SU-DHL-6 (cell line): ENCODE measurements at regions not wholly inside any gene's neighbourhood (a gene's known extent, or its start where the extent isn't known, plus 50 kb on each side); places are given as distances from the start of the nearest gene placed in this dataset.

Source experiments
- H2AFZ ChIP-seq: fragments of 200-600 bp; sonication (generic); 2 replicates; pipeline ENCODE4 v1.6.1; 2014; ENCODE audit warnings: low read depth, mild to moderate bottlenecking, moderate library complexity, mixed read lengths, antibody characterized with exemption, low read length; ENCODE audit not compliant: severe bottlenecking
- H3F3A ChIP-seq: fragments of 200-600 bp; shearing (Covaris generic); 2 replicates; pipeline ENCODE4 v1.6.0; 2016; ENCODE audit warnings: antibody characterized with exemption, mild to moderate bottlenecking; ENCODE audit not compliant: insufficient read depth
- H3K27ac ChIP-seq: fragments of 200-600 bp; sonication (generic); 2 replicates; pipeline ENCODE4 v1.5.1; 2016; ENCODE audit warnings: low read depth, mild to moderate bottlenecking, low read length, moderate library complexity, mixed read lengths
- H3K27me3 ChIP-seq: fragments of 200-600 bp; sonication (generic), shearing (Covaris generic); 2 replicates; pipeline ENCODE4 v1.6.0; 2014; ENCODE audit warnings: mild to moderate bottlenecking, low read length
- H3K36me3 ChIP-seq: fragments of 200-600 bp; sonication (generic); 2 replicates; pipeline ENCODE4 v1.6.1; 2014; ENCODE audit warnings: mild to moderate bottlenecking, low read length, mixed read lengths
- H3K4me2 ChIP-seq: fragments of 300-600, 200-600 bp; shearing (Covaris generic), sonication (generic); 2 replicates; pipeline ENCODE4 v1.6.0; 2014; ENCODE audit warnings: low read length, low read depth, mild to moderate bottlenecking; ENCODE audit not compliant: poor library complexity, severe bottlenecking
- H3K4me3 ChIP-seq: fragments of 200-600 bp; sonication (generic); 2 replicates; pipeline ENCODE4 v1.5.1; 2014; ENCODE audit warnings: antibody characterized with exemption, low read length, mild to moderate bottlenecking, mixed read lengths; ENCODE audit not compliant: insufficient read depth, poor library complexity, severe bottlenecking
- H3K79me2 ChIP-seq: fragments of 200-600 bp; sonication (generic); 2 replicates; pipeline ENCODE4 v1.6.1; 2014; ENCODE audit warnings: mild to moderate bottlenecking, low read length, moderate library complexity; ENCODE audit not compliant: insufficient read depth
- H3K9ac ChIP-seq: fragments of 200-600 bp; sonication (generic); 2 replicates; pipeline ENCODE4 v1.7.0; 2014; ENCODE audit warnings: mild to moderate bottlenecking, low read length
- H3K9me2 ChIP-seq: fragments of 200-600 bp; sonication (generic); replicated peaks from 2 replicates; pipeline ENCODE4 v1.6.1; 2014; ENCODE audit warnings: low read length; ENCODE audit not compliant: insufficient read depth
- H3K9me3 ChIP-seq: fragments of 200-600 bp; sonication (generic); 2 replicates; pipeline ENCODE4 v1.6.1; 2014; ENCODE audit warnings: low read length, mixed read lengths; ENCODE audit not compliant: insufficient read depth
- H4K20me1 ChIP-seq: fragments of 200-600 bp; sonication (generic); 2 replicates; pipeline ENCODE4 v1.6.1; 2014; ENCODE audit warnings: low read depth, mild to moderate bottlenecking, antibody characterized with exemption, low read length, moderate library complexity, mixed read lengths
- CTCF ChIP-seq: fragments of 200-600 bp; sonication (generic); IDR thresholded peaks from one replicate; pipeline ENCODE4 v1.5.1; 2017; ENCODE audit warnings: antibody characterized with exemption, mild to moderate bottlenecking, low read length, moderate library complexity; ENCODE audit not compliant: insufficient read depth, poor library complexity, severe bottlenecking
- EZH2phosphoT487 ChIP-seq: fragments of 200-600 bp; sonication (generic), shearing (Covaris generic); conservative IDR thresholded peaks from 2 replicates; pipeline ENCODE4 v1.6.1; 2018; ENCODE audit warnings: mild to moderate bottlenecking, antibody characterized with exemption, low read length, moderate library complexity, mixed read lengths

DNA sequence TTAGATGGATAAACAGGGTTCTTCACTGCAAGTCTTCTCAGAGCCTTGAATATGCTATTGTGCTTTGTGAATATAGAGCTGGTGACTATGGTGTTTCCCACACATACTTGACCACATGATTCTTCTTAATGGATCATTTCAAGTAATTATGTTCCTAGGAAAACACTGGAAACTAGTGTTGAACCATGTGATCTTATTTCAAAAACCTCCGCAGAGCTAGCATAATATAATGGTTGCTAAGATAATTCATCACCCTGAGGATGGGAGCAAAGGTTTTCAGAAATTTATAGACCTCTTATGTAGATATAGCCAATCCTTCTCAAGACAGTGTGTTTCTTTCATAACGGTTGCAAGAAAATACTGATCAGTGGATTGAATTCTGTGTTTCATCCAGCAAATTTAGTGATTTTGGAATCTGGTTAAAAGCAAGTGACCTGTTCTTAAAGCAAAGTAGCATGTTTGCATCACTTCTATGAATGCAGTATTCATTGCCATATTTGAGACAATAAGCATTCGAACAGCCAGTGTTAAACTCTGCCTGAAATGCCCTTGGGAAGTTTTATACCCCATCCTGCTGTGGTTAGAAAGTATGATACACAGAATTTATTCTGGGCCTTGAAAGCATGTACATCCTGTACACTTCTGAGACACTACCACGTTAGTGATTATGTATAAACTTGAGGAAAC is 341.0 kb upstream of the E2F7 start:
- Histone ChIP-seq H3K79me2 (no peaks in the 10 kb centered on the region), H3K36me3 (no peaks in the 10 kb centered on the region), H3F3A (no peaks in the 10 kb centered on the region), H3K27ac (no peak overlapping the region), H3K4me2 (no peak overlapping the region), H2AFZ (no peak overlapping the region), H3K4me3 (no peak overlapping the region), H3K9me3 (no peaks in the 10 kb centered on the region), H4K20me1 (no peaks in the 10 kb centered on the region), H3K9ac (no peak overlapping the region), H3K9me2 (no peaks in the 10 kb centered on the region), H3K27me3 (no peaks in the 10 kb centered on the region)
- no peak for TF ChIP-seq CTCF
- TF ChIP-seq EZH2phosphoT487, result no peak

DNA sequence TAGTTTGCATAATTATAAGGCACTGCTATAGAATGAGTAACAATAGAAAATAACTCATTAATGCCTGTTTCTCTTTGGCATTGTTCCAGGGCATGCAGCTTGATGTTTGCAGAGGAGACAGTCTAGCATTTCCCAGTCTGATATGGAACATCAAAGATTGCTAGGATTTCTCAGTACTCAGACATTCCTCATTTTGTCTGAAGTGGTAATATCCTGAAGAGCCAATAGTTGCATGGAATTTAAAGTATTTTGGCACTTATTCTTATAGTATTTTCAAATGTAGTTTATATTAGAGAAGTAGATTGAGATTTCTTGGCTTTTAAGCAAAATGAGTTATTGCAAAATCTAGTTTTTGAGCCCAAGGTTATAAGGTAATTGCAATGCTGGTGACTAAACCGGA is 337.3 kb upstream of the E2F7 start:
- Histone ChIP-seq H4K20me1 (no peaks in the 10 kb centered on the region), H3K4me2 (no peak overlapping the region), H3K9ac (no peak overlapping the region), H3F3A (no peaks in the 10 kb centered on the region), H3K4me3 (no peak overlapping the region), H3K27me3 (no peaks in the 10 kb centered on the region), H3K79me2 (no peaks in the 10 kb centered on the region), H2AFZ (no peak overlapping the region), H3K27ac (no peak overlapping the region), H3K9me3 (no peaks in the 10 kb centered on the region), H3K9me2 (no peaks in the 10 kb centered on the region), H3K36me3 (no peaks in the 10 kb centered on the region)
- no peak for TF ChIP-seq CTCF
- no peak for TF ChIP-seq EZH2phosphoT487

DNA sequence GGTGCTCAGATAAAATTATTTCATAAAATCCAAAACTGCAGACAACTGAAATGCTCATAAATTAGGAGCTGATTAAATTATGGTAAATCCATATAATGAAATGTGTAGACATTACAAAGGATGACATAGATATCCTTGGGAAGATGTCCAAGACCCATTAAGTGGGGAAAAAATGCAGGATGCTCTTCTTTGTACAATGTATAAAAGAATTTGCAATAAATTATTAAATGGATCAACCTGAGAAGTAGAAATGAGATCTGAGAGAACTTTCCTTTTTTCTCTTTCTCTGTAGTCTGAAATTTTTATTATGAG is 336.4 kb upstream of the E2F7 start:
- no peak overlapping the region for H3K4me3 ChIP-seq
- no peak overlapping the region for H3K9ac ChIP-seq
- H3F3A ChIP-seq, result no peaks in the 10 kb centered on the region
- no peaks in the 10 kb centered on the region for H3K27me3 ChIP-seq
- no peaks in the 10 kb centered on the region for H3K9me2 ChIP-seq
- H3K27ac ChIP-seq, result no peak overlapping the region
- no peaks in the 10 kb centered on the region for H3K79me2 ChIP-seq
- H3K4me2 ChIP-seq, result no peak overlapping the region
- H3K36me3 ChIP-seq, result no peaks in the 10 kb centered on the region
- H3K9me3 ChIP-seq, result no peaks in the 10 kb centered on the region
- H4K20me1 ChIP-seq, result no peaks in the 10 kb centered on the region
- no peak overlapping the region for H2AFZ ChIP-seq
- no peak for TF ChIP-seq EZH2phosphoT487
- no peak for TF ChIP-seq CTCF
